GM19438 (cell line): ENCODE measurements at regions not wholly inside any gene's neighbourhood (a gene's known extent, or its start where the extent isn't known, plus 50 kb on each side); places are given as distances from the start of the nearest gene placed in this dataset.
"Not testable (repeated sequence)": the region's sequence is repeated elsewhere in the genome, so short reads cannot be mapped to it uniquely, and the experiment has no call there.

ENCODE experiments used
- ATAC-seq: cut with Tn5 transposase; IDR thresholded peaks from one replicate; pipeline ENCODE4 v1.9.1; 2021; ENCODE audit warnings: low read depth; ENCODE audit not compliant: unreplicated experiment

DNA sequence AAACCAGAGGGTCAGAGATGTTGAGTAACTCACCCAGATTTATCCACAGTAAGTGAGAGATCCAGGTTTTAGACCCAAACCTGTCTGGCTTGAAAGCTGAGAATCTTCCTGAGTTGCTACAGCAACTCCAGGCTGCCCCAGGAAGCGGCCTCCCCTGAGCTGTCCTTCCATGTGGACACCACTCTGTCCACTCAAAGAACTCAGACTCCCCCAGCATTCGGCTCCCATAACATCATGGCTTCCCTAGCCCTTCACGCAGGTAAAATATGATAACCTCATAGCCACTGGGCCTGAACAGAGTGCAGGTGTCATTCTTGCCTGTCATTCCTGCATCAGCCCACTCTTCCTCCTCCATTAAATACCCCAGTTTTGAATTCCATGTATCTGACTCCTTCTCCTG, 657.8 kb downstream of the TBC1D22A start:
- ATAC-seq = no peak

- ATAC-seq = no peak
Observed at GRCh38 chr22:47419239-47419638, 656.8 kb downstream of the TBC1D22A start.

GRCh38 chr22:47417699-47418098, 655.2 kb downstream of the TBC1D22A start:
- ATAC-seq = no peak

DNA sequence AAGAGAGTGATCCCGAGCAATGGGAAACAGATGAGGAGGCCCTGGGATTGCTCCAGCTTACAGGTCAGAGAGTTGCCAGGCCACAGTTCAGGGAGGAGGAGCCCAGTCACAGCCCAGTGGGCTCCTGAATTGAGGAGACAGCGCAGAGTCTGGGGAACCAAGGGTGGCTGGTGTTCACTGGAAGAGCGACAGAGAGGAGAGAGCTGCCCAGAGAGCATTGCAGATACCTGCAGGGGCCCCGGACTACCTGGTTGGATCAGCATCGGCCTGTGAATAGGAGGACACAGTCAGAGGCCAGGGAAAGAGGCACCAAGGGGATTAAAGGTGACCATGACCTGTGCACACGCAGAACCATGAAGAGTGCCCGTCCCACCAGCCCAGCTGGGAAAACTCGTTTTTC, 648.6 kb downstream of the TBC1D22A start:
- no peak for ATAC-seq

GRCh38 chr22:47409539-47410275, 647.3 kb downstream of the TBC1D22A start:
- ATAC-seq = no peak

- ATAC-seq = no peak
Observed at GRCh38 chr22:47408409-47408808, 646.0 kb downstream of the TBC1D22A start.

DNA sequence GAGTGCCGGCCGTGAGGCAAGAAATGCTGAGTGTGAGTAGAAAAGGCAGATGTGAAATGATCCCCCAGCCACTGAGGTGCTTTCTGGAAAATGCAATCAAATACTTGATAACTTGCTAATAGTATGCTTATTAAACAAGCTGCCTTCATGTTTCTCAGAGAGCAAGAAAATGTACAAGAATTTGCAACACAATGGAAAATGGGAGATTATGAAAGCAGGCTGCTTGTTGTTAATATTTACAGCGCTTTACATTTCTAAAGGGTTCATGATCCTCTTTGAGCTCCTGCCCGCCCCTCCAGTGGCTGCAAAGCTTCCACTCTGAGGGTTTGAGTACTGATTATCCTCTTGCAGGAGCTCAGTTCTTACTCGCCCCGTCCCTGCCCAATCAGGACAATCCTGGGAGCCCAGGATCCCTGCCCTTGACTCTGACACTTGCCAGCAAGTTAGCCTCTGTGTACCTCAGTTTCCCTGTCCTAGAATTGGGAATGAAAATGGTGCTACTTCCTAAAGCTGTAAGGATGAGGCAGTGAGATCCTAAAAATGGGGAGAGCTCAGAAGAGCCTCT, 645.1 kb downstream of the TBC1D22A start:
- ATAC-seq = no peak

GRCh38 chr22:47406896-47407295, 644.4 kb downstream of the TBC1D22A start:
- ATAC-seq = no peak

DNA sequence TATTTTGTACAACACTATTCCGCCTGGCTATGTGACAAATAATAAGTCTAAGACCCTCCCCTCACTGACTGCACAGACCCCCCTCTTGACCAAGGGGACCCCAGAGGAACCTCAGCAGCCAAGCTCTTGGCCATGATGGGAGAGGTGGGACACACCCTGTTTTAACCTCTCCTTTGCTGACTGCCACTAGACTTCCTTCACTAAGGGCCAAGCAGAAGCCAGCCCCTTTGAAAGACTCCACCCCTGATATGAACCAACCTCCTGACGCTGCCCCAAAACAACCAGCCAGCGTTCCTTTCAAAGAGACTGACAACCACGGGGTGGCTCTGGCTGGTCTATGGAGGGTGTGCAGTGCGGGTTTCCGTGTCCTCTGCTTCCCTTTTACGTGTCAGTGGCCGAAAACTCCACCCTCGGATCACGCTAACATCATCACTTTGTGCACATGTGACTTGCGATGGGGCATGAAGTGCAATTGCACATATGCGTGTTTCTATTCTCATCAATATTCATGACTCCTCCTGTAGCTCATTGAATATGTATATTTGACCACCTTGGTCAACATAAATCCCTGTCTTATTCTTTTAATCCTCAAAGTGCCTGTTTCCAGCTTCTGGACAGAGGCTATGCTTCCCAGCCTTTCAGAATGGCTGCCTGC, 643.9 kb downstream of the TBC1D22A start:
- ATAC-seq = no peak

GRCh38 chr22:47405222-47405621, 642.8 kb downstream of the TBC1D22A start:
- not testable (repeated sequence) for ATAC-seq

DNA sequence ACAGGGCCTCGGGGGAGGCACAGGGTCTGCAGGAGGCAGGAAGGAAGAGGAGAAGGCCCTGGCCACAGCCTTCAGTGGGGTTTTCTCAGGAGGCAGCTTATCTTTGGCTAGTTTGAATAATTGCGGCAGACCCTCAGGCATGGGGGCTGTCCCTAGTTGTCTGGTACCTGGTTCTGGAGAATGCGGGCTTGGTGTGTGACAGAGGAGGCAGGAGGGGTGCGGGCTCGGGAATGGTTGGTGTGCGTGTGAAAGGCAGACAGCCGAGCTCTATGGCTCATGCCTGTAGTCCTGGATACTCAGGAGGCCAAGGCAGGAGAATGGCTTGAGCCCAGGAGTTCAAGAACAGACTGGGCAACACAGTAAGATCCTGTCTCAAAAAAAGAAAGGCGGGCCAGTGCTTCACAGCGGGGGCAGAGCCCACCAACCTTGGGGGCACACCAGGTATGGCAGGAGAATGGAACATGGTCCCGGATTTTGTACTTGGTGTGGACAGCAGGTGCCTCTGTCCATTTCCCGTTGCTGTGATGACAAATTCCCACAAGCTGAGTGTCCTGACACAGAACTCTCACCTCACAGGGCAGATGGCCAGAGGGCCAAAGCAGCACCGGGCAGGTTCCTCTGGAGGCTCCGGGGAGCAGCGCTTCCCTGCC, 640.6 kb downstream of the TBC1D22A start:
- no peak for ATAC-seq

GRCh38 chr22:47401976-47402770, 639.7 kb downstream of the TBC1D22A start:
- no peak for ATAC-seq

DNA sequence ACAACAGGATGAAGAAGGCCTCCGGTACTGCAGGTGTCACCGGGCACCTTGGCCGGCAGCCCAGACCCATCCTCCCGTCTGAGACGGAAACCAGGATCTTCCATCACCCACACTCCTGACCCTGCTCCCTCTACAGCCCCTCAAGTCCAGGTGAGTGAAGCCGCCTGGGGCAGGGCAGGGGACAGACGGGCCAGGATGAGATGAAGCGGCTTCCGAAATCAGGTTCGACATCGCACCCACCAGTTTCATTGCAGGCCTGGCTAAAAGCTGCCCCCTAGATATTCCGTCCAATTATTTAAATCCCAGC, 639.1 kb downstream of the TBC1D22A start:
- ATAC-seq = no peak

GRCh38 chr22:47400701-47401591, 638.5 kb downstream of the TBC1D22A start:
- no peak for ATAC-seq

GRCh38 chr22:47400131-47400530, 637.7 kb downstream of the TBC1D22A start:
- ATAC-seq = not testable (repeated sequence)

DNA sequence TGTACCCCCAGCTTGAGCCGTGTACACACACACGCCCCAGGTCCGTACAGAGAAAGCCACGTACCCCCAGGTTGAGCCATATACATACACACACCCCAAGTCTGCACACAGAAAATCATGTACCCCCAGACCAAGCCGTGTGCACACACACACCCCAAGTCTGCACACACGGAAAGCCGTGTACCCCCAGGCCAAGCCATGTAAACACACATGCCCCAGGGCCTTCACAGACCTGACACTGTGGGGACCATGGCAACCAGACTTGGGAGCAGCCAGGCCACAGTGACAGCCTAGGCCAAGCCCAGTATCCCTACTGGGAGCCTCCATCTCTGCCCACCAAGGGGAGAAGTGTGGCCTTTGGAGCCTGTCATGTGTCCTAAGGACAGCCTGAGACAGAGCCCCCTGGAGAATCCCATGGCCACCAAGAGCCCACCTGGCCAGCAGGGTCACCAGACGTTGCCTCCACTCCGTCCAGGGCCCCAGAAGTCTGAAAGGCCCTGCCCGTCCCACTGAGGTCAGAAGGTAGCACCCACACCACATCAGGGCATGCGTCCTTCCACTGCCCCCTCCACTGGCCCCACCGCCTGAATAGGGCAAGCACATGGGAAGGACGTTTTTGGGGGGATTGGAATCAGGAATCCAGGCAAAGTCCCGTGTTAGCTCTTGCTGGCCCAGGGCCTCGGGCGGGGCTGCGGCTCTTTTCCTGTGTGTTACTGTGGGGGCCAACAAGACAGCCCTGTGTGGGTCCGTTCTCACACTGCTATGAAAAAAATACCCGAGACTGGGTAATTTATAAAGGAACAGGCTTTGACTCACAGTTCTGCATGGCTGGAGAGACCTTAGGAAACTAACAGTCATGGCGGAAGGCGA, 636.7 kb downstream of the TBC1D22A start:
- no peak for ATAC-seq

DNA sequence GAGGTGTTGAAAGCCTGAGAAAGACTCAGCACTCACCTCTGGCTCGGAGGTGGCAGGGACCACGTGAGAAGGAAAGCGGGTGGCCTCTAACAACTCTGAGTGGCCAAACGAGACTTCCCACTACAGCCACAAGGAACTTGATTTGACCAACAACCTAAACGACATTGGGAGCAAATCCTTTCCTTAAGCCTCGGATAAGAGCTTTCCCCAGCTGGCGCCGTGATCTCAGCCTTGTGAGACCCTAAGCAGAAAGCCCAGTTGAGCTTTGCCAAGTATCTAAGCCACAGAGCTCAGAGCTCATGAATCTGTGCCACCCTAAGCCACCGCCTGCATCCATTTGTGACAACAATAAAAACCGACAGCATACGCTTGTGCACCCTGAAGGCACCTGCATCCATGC, 636.0 kb downstream of the TBC1D22A start:
- no peak for ATAC-seq

- no peak for ATAC-seq
Observed at GRCh38 chr22:47397673-47398072, 635.2 kb downstream of the TBC1D22A start.

DNA sequence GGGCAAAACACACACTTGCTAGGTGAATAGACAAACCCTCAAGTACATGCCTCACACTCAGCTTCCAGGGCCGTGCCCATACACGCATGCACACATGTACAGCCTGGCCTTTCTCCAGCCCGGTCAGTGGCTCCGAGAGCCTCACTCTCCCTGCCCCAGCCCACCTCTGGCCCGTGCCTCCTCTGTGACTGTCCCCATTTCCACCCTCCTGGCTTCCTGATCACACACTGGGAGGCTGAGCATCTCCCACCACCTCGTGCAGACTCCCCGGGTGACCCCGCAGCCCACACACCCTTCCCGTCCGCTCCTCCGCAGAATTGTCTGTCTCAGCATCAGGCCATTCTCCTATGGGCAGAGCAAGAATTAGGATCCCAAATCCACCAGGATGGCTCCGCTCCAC, 634.1 kb downstream of the TBC1D22A start:
- ATAC-seq = no peak
